ENCODE measurements at regions not wholly inside any gene's neighbourhood (a gene's known extent, or its start where the extent isn't known, plus 50 kb on each side); places are given as distances from the start of the nearest gene placed in this dataset.

GRCh38 chr9:18143073-18143745, 330.7 kb upstream of the ADAMTSL1 start:
- CTCF ChIA-PET (ENCODE audit: low intra/inter-chr PET ratio): no interaction called here

DNA sequence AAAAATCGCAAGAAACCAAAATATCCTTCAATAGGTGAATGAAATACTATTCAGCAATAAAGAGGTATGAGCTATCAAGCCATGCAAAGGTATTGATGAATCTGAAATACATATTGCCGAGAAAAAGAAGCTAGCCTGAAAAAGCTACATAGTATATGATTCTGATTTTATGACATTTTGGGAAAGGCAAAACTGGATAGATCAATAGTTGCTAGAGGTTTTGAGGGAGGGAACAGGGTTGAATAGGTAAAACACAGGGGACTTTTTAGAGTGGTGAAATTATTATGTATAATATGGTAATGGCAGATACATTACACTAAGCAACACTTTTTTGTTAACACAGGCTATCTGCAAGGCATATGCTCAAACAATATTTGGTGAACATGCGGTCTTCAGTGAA, 327.6 kb upstream of the ADAMTSL1 start:
- no peaks in the 10 kb centered on the region for H4K20me1 ChIP-seq (replicated peaks; ENCODE audit: control insufficient read depth, insufficient read depth, low read length)
- BruUV-seq (replicated peaks): no TSS peak
- H3K27ac ChIP-seq (ENCODE audit: extremely low read depth, low read depth, low read length): no peak overlapping the region
- no peak for DNase-seq (ENCODE audit: extremely low read depth in 1 of 4, low spot score in 3 of 4)
- H3K4me2 ChIP-seq (ENCODE audit: insufficient read depth, low read length): no peak overlapping the region
- ATAC-seq: no peak
- no peaks in the 10 kb centered on the region for H3K9me1 ChIP-seq (ENCODE audit: control insufficient read depth, insufficient read depth, low read length)
- H3K9me3 ChIP-seq (replicated peaks; ENCODE audit: control insufficient read depth, insufficient read depth, low read depth, low read length): no peaks in the 10 kb centered on the region
- no peak overlapping the region for H3K9ac ChIP-seq (ENCODE audit: insufficient read depth in 1 of 2, low read depth in 2 of 2, low read length in 2 of 2)
- no peak overlapping the region for H3K4me3 ChIP-seq
- no peaks in the 10 kb centered on the region for H3K4me1 ChIP-seq (replicated peaks in 1 of 2; ENCODE audit: control insufficient read depth in 2 of 2, insufficient read depth in 2 of 2, low read length in 2 of 2)
- H3K79me2 ChIP-seq (ENCODE audit: control insufficient read depth, insufficient read depth, low read length): no peaks in the 10 kb centered on the region
- intact Hi-C loops (cut with micrococcal nuclease): no loop called here
- H3K27me3 ChIP-seq (ENCODE audit: control insufficient read depth in 2 of 2, insufficient read depth in 2 of 2, low read length in 2 of 2): no peaks in the 10 kb centered on the region
- no peaks in the 10 kb centered on the region for H3K36me3 ChIP-seq (ENCODE audit: control insufficient read depth, insufficient read depth, low read length)
- FAIRE-seq: no peak
- in situ Hi-C loops (cut with MboI): no loop called here
- ChIA-PET POLR2A (no interaction called here), CTCF (ENCODE audit: low intra/inter-chr PET ratio) (no interaction called here)
- no peak overlapping the region for H2AFZ ChIP-seq (ENCODE audit: low read depth, low read length)
- WGBS (ENCODE audit: insufficient coverage, low coverage, missing lambda C conversion rate): 3% methylated on average over 3 of the region's 3 CpGs
- no peak for TF ChIP-seq FOXK1 (CRISPR knock-in tag; IDR thresholded peaks at IDR 0.05; ENCODE audit: borderline replicate concordance)
- TF ChIP-seq ZNF263 (CRISPR knock-in tag; IDR thresholded peaks at IDR 0.05; ENCODE audit: borderline replicate concordance): no peak
- no peak for TF ChIP-seq HOMEZ (CRISPR knock-in tag; IDR thresholded peaks at IDR 0.05)
- no peak for TF ChIP-seq EP400 (IDR thresholded peaks at IDR 0.05)
- no peak for TF ChIP-seq RUNX1 (IDR thresholded peaks at IDR 0.05; ENCODE audit: low read depth)
- TF ChIP-seq CTBP1 (IDR thresholded peaks at IDR 0.05; ENCODE audit: borderline replicate concordance): no peak
- TF ChIP-seq THRB (CRISPR knock-in tag; conservative IDR thresholded peaks at IDR 0.05): no peak
- no peak for TF ChIP-seq PBX2 (CRISPR knock-in tag; IDR thresholded peaks at IDR 0.05; ENCODE audit: low read depth)
- TF ChIP-seq PBX2 (tag; conservative IDR thresholded peaks at IDR 0.05; ENCODE audit: low read depth): no peak

More at GRCh38 chr9:18143073-18143745, 330.7 kb upstream of the ADAMTSL1 start:
- H3K9me1 ChIP-seq (ENCODE audit: control insufficient read depth, insufficient read depth, low read length): no peaks in the 10 kb centered on the region
- in situ Hi-C loops (cut with MboI): no loop called here
- BruUV-seq (replicated peaks): no TSS peak
- H3K36me3 ChIP-seq (ENCODE audit: control insufficient read depth, insufficient read depth, low read length): no peaks in the 10 kb centered on the region
- H3K9me3 ChIP-seq (replicated peaks; ENCODE audit: control insufficient read depth, insufficient read depth, low read depth, low read length): no peaks in the 10 kb centered on the region
- no peaks in the 10 kb centered on the region for H3K27me3 ChIP-seq (ENCODE audit: control insufficient read depth in 2 of 2, insufficient read depth in 2 of 2, low read length in 2 of 2)
- H2AFZ ChIP-seq (ENCODE audit: low read depth, low read length): no peak overlapping the region
- TF ChIP-seq MYC (IDR thresholded peaks at IDR 0.05; ENCODE audit: low read depth, low read length) (no peak), MYC (CRISPR knock-in tag; IDR thresholded peaks at IDR 0.05; ENCODE audit: borderline replicate concordance, low read depth) (no peak)
- no peak overlapping the region for H3K9ac ChIP-seq (ENCODE audit: insufficient read depth in 1 of 2, low read depth in 2 of 2, low read length in 2 of 2)
- no peak for DNase-seq (ENCODE audit: extremely low read depth in 1 of 4, low spot score in 3 of 4)
- intact Hi-C loops (cut with micrococcal nuclease): no loop called here
- no peaks in the 10 kb centered on the region for H3K79me2 ChIP-seq (ENCODE audit: control insufficient read depth, insufficient read depth, low read length)
- POLR2A ChIA-PET: interaction anchor here (0.5 kb wide), 1 partner anchor 213 kb away, joined by 3 read pairs; no protein-coding TSS in a partner anchor
- 0% methylated on average over 4 of the region's 4 CpGs for WGBS (ENCODE audit: insufficient coverage, low coverage, missing lambda C conversion rate)
- no peak for FAIRE-seq
- H3K4me1 ChIP-seq (replicated peaks in 1 of 2; ENCODE audit: control insufficient read depth in 2 of 2, insufficient read depth in 2 of 2, low read length in 2 of 2): no peaks in the 10 kb centered on the region
- no peaks in the 10 kb centered on the region for H4K20me1 ChIP-seq (replicated peaks; ENCODE audit: control insufficient read depth, insufficient read depth, low read length)
- H3K4me3 ChIP-seq: no peak overlapping the region
- no peak overlapping the region for H3K27ac ChIP-seq (ENCODE audit: extremely low read depth, low read depth, low read length)
- no peak for ATAC-seq
- no peak overlapping the region for H3K4me2 ChIP-seq (ENCODE audit: insufficient read depth, low read length)

Data from K562 (cell line).